Gastrocnemius medialis (tissue), 4 donors: ENCODE measurements at regions not wholly inside any gene's neighbourhood (a gene's known extent, or its start where the extent isn't known, plus 50 kb on each side); places are given as distances from the start of the nearest gene placed in this dataset.

Experiments
- ATAC-seq, 2 donors: fragments of 150-250 bp; one replicate each; pipeline ENCODE4 v1.9.1; 2016
- DNase-seq, 2 donors: peaks; one replicate each; pipeline ENCODE4 v3.0.0-alpha.2; 2019
- H3K27ac ChIP-seq, 4 donors: fragments of 200-600 bp; sonication (generic); 1 replicate in 1 of 4; 2 replicates in 3 of 4; pipeline ENCODE4 v1.5.1; 2016 to 2018; ENCODE audit warnings: mild to moderate bottlenecking in 2 of 4, moderate library complexity in 1 of 4
- H3K27me3 ChIP-seq, 3 donors: fragments of 200-600 bp; sonication (generic) in 2 of 3; 1 replicate in 1 of 3; 2 replicates in 2 of 3; pipeline versions ENCODE4 v1.5.1 to v1.6.0; 2016 to 2019; ENCODE audit warnings: mild to moderate bottlenecking in 1 of 3, moderate library complexity in 1 of 3
- H3K36me3 ChIP-seq, 2 donors: fragments of 200-600 bp; sonication (generic) in 1 of 2; one replicate each; pipeline ENCODE4 v1.5.1; 2017 to 2018
- H3K4me1 ChIP-seq, 2 donors: fragments of 200-600 bp; sonication (generic) in 1 of 2; one replicate each; pipeline ENCODE4 v1.5.1; 2016 to 2017; ENCODE audit warnings: mild to moderate bottlenecking in 2 of 2
- H3K4me3 ChIP-seq, 4 donors: fragments of 200-600 bp; sonication (generic) in 3 of 4; 1 replicate in 1 of 4; 2 replicates in 3 of 4; pipeline ENCODE4 v1.5.1; 2016 to 2019; ENCODE audit warnings: mild to moderate bottlenecking in 2 of 4
- H3K9me3 ChIP-seq, 3 donors: fragments of 200-600 bp; sonication (generic) in 2 of 3; 1 replicate in 1 of 3; 2 replicates in 2 of 3; pipeline ENCODE4 v1.5.1; 2016 to 2019
- CTCF ChIP-seq, 5 experiments: fragments of 450-650 bp in 3 of 5; fragments of 200-600 bp in 2 of 5; sonication (generic) in 2 of 5; IDR thresholded peaks in 4 of 5; conservative IDR thresholded peaks in 1 of 5; 1 replicate in 4 of 5; 2 replicates in 1 of 5; pipeline ENCODE4 v1.5.1; 2016 to 2019; ENCODE audit warnings: antibody characterized with exemption in 5 of 5, mild to moderate bottlenecking in 3 of 5, moderate library complexity in 3 of 5
- POLR2A ChIP-seq, 2 donors: fragments of 450-650 bp; IDR thresholded peaks; one replicate each; pipeline ENCODE4 v1.6.1; 2017; ENCODE audit warnings: antibody characterized with exemption in 2 of 2, mild to moderate bottlenecking in 2 of 2, moderate library complexity in 2 of 2
- in situ Hi-C, 4 donors: fragments of 200-750 bp; cut with MboI; loops; one replicate each; pipeline versions ENCODE4 v1.15.0 to v1.8.0; 2017; ENCODE audit warnings: low sequenced_read_pairs in 4 of 4
- intact Hi-C: fragments of 100-400 bp; cut with DNase I; formaldehyde crosslinking; loops from one replicate; pipeline ENCODE4 v1.15.1; 2023; ENCODE audit warnings: low total_unique reads

GRCh38 chr1:168829876-168830275, 100.9 kb upstream of the DPT start:
- Histone ChIP-seq H3K36me3 (no peaks in the 10 kb centered on the region), H3K4me3 (no peak overlapping the region), H3K4me1 (no peaks in the 10 kb centered on the region), H3K9me3 (no peaks in the 10 kb centered on the region), H3K27ac (no peak overlapping the region), H3K27me3 (no peaks in the 10 kb centered on the region)
- ATAC-seq (no peak), DNase-seq (no peak)
- intact Hi-C loops (no loop called here), in situ Hi-C loops (no loop called here)
- TF ChIP-seq CTCF (IDR thresholded peaks at IDR 0.05 in 4 of 5, conservative IDR thresholded peaks at IDR 0.05 in 1 of 5) (no peak), POLR2A (IDR thresholded peaks at IDR 0.05) (no peak)

DNA sequence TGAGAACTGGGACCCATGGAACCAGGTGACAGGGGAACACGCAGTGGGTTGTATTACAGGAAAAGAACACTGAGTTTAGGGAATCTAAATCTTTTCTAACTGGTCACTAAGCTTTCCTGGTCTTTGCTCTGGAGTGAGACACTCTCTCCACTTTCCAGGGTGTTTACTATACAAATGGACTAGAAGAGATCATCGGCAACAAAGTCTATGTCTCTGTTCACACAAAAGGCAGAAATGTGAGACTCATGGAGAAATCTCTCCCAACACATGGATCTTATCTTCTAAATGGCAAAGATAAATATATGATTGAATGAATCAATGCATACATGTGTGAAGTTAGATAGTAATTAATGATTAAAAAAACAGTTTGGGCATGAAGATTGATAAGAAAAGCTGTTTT, 101.6 kb upstream of the DPT start:
- Histone ChIP-seq H3K9me3 (no peaks in the 10 kb centered on the region), H3K27ac (no peak overlapping the region), H3K4me1 (no peaks in the 10 kb centered on the region), H3K36me3 (no peaks in the 10 kb centered on the region), H3K4me3 (no peak overlapping the region), H3K27me3 (no peaks in the 10 kb centered on the region)
- DNase-seq = no peak
- intact Hi-C loops = no loop called here
- no peak for TF ChIP-seq POLR2A (IDR thresholded peaks at IDR 0.05)
- TF ChIP-seq CTCF (IDR thresholded peaks at IDR 0.05 in 4 of 5, conservative IDR thresholded peaks at IDR 0.05 in 1 of 5) = no peak
- ATAC-seq = no peak
- in situ Hi-C loops = no loop called here

- DNase-seq (no peak), ATAC-seq (no peak)
- H3K27me3 ChIP-seq = no peaks in the 10 kb centered on the region
- H3K4me3 ChIP-seq = no peak overlapping the region
- in situ Hi-C loops = no loop called here
- H3K27ac ChIP-seq = no peak overlapping the region
- H3K4me1 ChIP-seq = no peaks in the 10 kb centered on the region
- TF ChIP-seq CTCF (IDR thresholded peaks at IDR 0.05 in 4 of 5, conservative IDR thresholded peaks at IDR 0.05 in 1 of 5) (no peak), POLR2A (IDR thresholded peaks at IDR 0.05) (no peak)
- intact Hi-C loops = no loop called here
- H3K36me3 ChIP-seq = no peaks in the 10 kb centered on the region
- H3K9me3 ChIP-seq = no peaks in the 10 kb centered on the region
These were observed 103.7 kb upstream of the DPT start for GRCh38 chr1:168832661-168833060.

GRCh38 chr1:168833362-168833761, 104.4 kb upstream of the DPT start:
- intact Hi-C loops = no loop called here
- Histone ChIP-seq H3K27ac (no peak overlapping the region), H3K36me3 (no peaks in the 10 kb centered on the region), H3K27me3 (no peaks in the 10 kb centered on the region), H3K4me1 (no peaks in the 10 kb centered on the region), H3K4me3 (no peak overlapping the region), H3K9me3 (no peaks in the 10 kb centered on the region)
- in situ Hi-C loops = no loop called here
- no peak for TF ChIP-seq POLR2A (IDR thresholded peaks at IDR 0.05)
- no peak for TF ChIP-seq CTCF (IDR thresholded peaks at IDR 0.05 in 4 of 5, conservative IDR thresholded peaks at IDR 0.05 in 1 of 5)
- ATAC-seq (no peak), DNase-seq (no peak)

GRCh38 chr1:168833801-168834224, 104.8 kb upstream of the DPT start:
- H3K27me3 ChIP-seq = no peaks in the 10 kb centered on the region
- H3K4me3 ChIP-seq = no peak overlapping the region
- intact Hi-C loops = no loop called here
- ATAC-seq (no peak), DNase-seq (no peak)
- TF ChIP-seq POLR2A (IDR thresholded peaks at IDR 0.05) = no peak
- TF ChIP-seq CTCF (IDR thresholded peaks at IDR 0.05 in 4 of 5, conservative IDR thresholded peaks at IDR 0.05 in 1 of 5) = no peak
- H3K9me3 ChIP-seq = no peaks in the 10 kb centered on the region
- no peak overlapping the region for H3K27ac ChIP-seq
- in situ Hi-C loops = no loop called here
- H3K4me1 ChIP-seq = no peaks in the 10 kb centered on the region
- no peaks in the 10 kb centered on the region for H3K36me3 ChIP-seq
